Nephron (organoid): ENCODE measurements at regions not wholly inside any gene's neighbourhood (a gene's known extent, or its start where the extent isn't known, plus 50 kb on each side); places are given as distances from the start of the nearest gene placed in this dataset.

Experiments
- H3K27ac Mint-ChIP-seq, 3 experiments: 2 replicates each; pipeline ENCODE4 v1.8.0; 2020; ENCODE audit warnings: mixed read lengths in 3 of 3, mild to moderate bottlenecking in 2 of 3, moderate library complexity in 1 of 3
- H3K27me3 Mint-ChIP-seq: 2 replicates; pipeline ENCODE4 v1.8.0; 2021; ENCODE audit warnings: low read depth, mild to moderate bottlenecking, moderate library complexity, mixed read lengths
- H3K36me3 Mint-ChIP-seq: 2 replicates; pipeline ENCODE4 v1.8.0; 2020; ENCODE audit warnings: low read depth, mixed read lengths
- H3K4me1 Mint-ChIP-seq: 2 replicates; pipeline ENCODE4 v1.8.0; 2020; ENCODE audit warnings: mixed read lengths
- H3K4me3 Mint-ChIP-seq, 3 experiments: 2 replicates each; pipeline ENCODE4 v1.8.0; 2020; ENCODE audit warnings: mild to moderate bottlenecking in 3 of 3, mixed read lengths in 3 of 3, moderate library complexity in 2 of 3
- H3K9me3 Mint-ChIP-seq: 2 replicates; pipeline ENCODE4 v1.8.0; 2020; ENCODE audit warnings: mixed read lengths
- TF ChIP-seq, protein P1 (sequence below), 3 experiments: fragments of 200-600 bp; sonication (generic); IDR thresholded peaks; one replicate each; pipeline ENCODE4 v1.5.0; 2021; ENCODE audit warnings: antibody characterized with exemption in 3 of 3; ENCODE audit not compliant: unreplicated experiment in 3 of 3

DNA sequence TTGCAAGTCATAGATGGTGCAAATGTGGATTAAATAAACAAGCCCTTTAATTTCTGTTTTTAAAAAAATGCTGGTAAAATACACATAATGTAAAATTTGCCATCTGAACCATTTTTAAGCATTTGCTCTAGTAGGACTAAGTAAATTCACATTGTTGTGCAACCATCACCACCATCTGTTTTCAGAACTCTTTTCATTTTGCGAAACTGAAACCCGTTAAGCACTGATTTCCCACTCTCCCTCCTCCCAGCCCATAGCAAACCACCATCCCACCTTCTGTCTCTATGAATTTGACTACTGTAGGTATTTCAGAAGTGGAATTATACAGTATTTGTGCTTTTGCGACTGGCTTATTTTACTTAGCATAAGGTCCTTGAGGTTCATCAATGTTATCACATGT, 103.3 kb upstream of the CNTLN start:
- H3K27ac Mint-ChIP-seq, result no peak overlapping the region
- TF ChIP-seq, protein P1, sequence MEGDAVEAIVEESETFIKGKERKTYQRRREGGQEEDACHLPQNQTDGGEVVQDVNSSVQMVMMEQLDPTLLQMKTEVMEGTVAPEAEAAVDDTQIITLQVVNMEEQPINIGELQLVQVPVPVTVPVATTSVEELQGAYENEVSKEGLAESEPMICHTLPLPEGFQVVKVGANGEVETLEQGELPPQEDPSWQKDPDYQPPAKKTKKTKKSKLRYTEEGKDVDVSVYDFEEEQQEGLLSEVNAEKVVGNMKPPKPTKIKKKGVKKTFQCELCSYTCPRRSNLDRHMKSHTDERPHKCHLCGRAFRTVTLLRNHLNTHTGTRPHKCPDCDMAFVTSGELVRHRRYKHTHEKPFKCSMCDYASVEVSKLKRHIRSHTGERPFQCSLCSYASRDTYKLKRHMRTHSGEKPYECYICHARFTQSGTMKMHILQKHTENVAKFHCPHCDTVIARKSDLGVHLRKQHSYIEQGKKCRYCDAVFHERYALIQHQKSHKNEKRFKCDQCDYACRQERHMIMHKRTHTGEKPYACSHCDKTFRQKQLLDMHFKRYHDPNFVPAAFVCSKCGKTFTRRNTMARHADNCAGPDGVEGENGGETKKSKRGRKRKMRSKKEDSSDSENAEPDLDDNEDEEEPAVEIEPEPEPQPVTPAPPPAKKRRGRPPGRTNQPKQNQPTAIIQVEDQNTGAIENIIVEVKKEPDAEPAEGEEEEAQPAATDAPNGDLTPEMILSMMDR (IDR thresholded peaks at IDR 0.05; ENCODE audit: unreplicated experiment in 3 of 3), result no peak
- H3K27me3 Mint-ChIP-seq, result no peaks in the 10 kb centered on the region
- H3K9me3 Mint-ChIP-seq, result peaks cover 7% of the 10 kb centered on the region
- H3K36me3 Mint-ChIP-seq, result no peaks in the 10 kb centered on the region
- no peak overlapping the region for H3K4me3 Mint-ChIP-seq
- H3K4me1 Mint-ChIP-seq, result no peaks in the 10 kb centered on the region

DNA sequence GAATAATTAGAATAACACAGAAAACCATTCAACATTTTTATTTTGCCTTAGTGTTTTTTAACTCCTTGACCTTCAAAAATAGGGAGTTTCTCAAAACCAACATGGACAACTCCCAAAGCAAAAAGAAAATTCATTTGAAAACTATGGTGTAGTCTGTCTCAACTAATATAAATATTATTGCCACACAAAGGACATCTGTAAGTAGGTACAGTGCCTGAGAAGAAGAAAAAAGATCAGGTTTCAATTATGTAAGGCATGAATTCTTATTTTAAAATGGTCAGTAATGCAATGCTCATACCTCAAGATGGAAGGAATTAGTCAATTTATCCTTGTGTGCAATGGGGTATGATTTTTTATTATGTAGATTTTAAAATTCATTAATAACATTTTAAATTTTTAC, 109.6 kb upstream of the CNTLN start:
- TF ChIP-seq, protein P1 (IDR thresholded peaks at IDR 0.05; ENCODE audit: unreplicated experiment in 3 of 3), result no peak
- Mint-ChIP-seq H3K27ac (no peak overlapping the region), H3K4me1 (no peaks in the 10 kb centered on the region), H3K27me3 (no peaks in the 10 kb centered on the region), H3K36me3 (peaks cover 4% of the 10 kb centered on the region), H3K4me3 (no peak overlapping the region), H3K9me3 (peaks cover 11% of the 10 kb centered on the region)

DNA sequence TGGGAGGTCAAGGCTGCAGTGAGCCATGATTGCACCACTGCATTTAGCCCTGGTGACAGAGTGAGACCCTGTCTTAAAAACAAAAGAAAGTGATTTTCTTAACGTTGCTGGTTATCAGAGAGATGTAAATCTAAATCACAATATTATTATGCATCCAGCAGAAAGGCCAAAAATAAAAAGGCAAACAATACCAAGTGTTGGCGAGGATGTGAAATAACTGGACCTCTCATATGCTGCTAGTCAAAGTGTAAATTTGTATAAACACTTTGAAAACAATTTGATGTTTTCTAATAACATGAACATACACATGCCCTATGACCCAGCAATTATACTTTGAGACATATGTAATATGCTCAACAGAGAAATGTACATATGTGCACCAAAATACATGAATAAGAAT, 110.7 kb upstream of the CNTLN start:
- TF ChIP-seq, protein P1 (IDR thresholded peaks at IDR 0.05; ENCODE audit: unreplicated experiment in 3 of 3), result no peak
- Mint-ChIP-seq H3K4me1 (no peaks in the 10 kb centered on the region), H3K9me3 (peaks cover 7% of the 10 kb centered on the region), H3K4me3 (no peak overlapping the region), H3K27me3 (no peaks in the 10 kb centered on the region), H3K36me3 (peaks cover 4% of the 10 kb centered on the region), H3K27ac (no peak overlapping the region)

DNA sequence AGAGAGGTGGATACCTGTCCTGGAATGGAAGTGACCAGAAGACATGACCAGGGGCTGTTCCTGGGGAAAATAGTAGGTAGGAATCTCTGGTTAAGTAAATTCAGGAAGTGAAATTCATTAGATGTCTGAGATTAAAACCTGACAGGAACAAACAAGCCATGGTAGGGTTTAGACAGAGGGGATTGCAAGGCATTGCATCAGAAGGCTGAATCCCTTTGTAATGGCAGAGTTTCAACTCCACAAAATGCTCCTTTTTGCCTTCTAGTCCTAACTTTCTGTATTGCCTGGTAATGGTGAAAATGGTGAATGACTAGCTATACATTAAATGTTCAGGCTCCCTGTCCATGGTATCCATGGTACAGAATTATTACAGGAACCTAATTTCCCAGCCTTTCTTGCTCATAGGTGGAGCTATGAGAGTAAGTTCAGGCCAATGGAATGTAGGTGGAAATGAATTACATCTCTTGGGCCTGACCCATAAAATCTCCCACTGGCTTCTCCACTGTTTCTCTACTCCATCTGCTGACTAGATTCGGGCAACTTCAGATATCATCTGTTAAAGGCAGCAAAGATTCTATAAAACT, 113.4 kb upstream of the CNTLN start:
- H3K27ac Mint-ChIP-seq, result no peak overlapping the region
- TF ChIP-seq, protein P1 (IDR thresholded peaks at IDR 0.05; ENCODE audit: unreplicated experiment in 3 of 3), result no peak
- H3K9me3 Mint-ChIP-seq, result peaks cover 7% of the 10 kb centered on the region
- H3K4me3 Mint-ChIP-seq, result no peak overlapping the region
- peaks cover 5% of the 10 kb centered on the region for H3K4me1 Mint-ChIP-seq
- peaks cover 4% of the 10 kb centered on the region for H3K36me3 Mint-ChIP-seq
- peaks cover 4% of the 10 kb centered on the region for H3K27me3 Mint-ChIP-seq

DNA sequence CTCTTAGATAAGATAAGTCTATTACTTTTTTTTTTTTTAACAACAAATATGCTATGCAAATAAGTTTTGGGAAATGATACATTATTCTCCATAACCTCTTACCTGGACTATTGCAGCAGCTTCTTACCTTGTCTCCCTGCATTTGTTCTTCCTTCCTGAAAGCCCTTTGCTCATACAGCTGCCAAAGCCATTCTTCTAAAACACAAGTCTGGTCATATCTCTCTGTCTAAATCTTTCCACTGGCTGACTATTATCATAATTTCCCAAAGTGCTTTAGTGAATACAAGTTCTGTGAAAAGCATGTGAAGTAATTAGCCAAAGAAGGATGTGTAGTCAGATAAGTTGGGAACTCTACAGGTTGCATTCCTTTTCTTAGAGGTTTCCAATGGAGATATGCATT, 115.4 kb upstream of the CNTLN start:
- H3K9me3 Mint-ChIP-seq, result peaks cover 3% of the 10 kb centered on the region
- no peaks in the 10 kb centered on the region for H3K36me3 Mint-ChIP-seq
- no peak overlapping the region for H3K27ac Mint-ChIP-seq
- TF ChIP-seq, protein P1 (IDR thresholded peaks at IDR 0.05; ENCODE audit: unreplicated experiment in 3 of 3), result no peak
- peaks cover 5% of the 10 kb centered on the region for H3K4me1 Mint-ChIP-seq
- no peak overlapping the region for H3K4me3 Mint-ChIP-seq
- peaks cover 4% of the 10 kb centered on the region for H3K27me3 Mint-ChIP-seq

DNA sequence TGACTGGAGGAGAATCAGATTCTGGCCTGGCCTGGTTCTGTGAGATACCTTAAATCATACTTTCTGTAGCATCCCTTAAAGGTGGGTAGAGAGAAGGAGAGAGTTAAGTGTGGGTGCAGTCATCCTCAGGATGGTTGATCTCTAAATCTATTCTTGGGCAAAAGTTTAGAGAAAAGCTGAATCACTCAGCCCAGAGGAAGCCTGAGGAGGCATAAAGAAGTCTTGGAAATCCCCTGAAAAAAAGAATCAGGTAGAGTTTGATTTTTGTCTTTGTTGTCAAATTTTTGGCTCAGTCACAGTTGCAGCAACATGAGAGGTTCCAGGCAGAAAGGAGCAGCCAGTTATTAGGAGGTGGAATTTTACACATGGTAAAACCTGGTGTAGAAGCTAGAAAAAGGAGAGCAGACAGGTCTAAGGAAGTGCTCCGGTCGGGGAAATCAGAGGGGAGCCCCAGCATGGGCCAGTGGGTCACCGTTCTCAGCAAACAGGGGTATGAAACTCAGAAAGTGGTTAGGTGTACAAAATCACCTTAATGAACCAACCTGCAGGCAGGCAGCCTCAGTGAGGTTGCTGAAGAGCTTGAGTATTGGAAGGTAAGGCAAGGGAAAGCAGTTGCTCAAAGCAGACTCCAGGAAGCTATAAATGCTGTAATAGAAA, 116.2 kb upstream of the CNTLN start:
- no peak overlapping the region for H3K27ac Mint-ChIP-seq
- H3K36me3 Mint-ChIP-seq, result no peaks in the 10 kb centered on the region
- H3K4me3 Mint-ChIP-seq, result no peak overlapping the region
- peaks cover 3% of the 10 kb centered on the region for H3K9me3 Mint-ChIP-seq
- TF ChIP-seq, protein P1 (IDR thresholded peaks at IDR 0.05; ENCODE audit: unreplicated experiment in 3 of 3), result no peak
- peaks cover 4% of the 10 kb centered on the region for H3K27me3 Mint-ChIP-seq
- H3K4me1 Mint-ChIP-seq, result peaks cover 5% of the 10 kb centered on the region
